ENCODE measurements at regions not wholly inside any gene's neighbourhood (a gene's known extent, or its start where the extent isn't known, plus 50 kb on each side); places are given as distances from the start of the nearest gene placed in this dataset.

DNA sequence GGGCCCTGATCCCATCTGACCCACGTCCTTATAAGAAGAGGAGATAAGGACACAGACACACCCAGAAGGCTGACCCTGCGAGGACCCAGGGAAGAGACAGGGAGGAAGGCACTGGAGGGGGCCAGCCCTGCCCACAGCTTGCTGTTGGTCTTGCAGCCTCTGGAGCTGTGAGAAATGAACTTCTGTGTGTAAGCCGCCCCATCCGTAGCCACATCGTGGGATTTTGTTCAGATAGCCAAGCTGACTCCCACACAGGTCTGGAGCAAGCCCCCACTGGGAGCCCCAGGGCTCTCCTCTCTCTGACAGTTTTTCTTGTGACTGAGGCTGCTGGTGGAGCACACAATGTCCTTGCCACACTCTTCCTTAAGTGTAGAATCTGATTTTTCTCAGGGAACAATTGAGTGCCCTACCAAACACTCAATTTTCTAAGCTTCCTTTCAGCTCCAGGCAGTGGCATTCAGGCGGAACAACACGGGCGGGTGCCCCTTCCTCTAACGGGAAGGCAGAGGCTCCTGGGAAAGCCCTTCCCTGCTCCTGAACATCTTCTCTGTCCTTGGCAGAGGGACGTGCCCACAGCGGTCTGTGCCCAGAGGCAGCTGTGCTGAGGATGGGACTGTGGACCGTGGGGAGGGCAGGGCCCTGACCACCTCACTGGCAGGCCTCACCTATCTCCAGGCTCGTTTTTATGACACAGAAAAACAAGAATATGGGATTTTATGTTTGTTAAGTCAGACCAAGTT lies 160.6 kb upstream of the SHH start:
- TF ChIP-seq POLR2A (IDR thresholded peaks at IDR 0.05; ENCODE audit: low read length) (no peak), EP300 (IDR thresholded peaks at IDR 0.05) (no peak), TP53 (CRISPR knock-in tag; IDR thresholded peaks at IDR 0.05) (no peak)
- TF ChIP-seq, protein P1, sequence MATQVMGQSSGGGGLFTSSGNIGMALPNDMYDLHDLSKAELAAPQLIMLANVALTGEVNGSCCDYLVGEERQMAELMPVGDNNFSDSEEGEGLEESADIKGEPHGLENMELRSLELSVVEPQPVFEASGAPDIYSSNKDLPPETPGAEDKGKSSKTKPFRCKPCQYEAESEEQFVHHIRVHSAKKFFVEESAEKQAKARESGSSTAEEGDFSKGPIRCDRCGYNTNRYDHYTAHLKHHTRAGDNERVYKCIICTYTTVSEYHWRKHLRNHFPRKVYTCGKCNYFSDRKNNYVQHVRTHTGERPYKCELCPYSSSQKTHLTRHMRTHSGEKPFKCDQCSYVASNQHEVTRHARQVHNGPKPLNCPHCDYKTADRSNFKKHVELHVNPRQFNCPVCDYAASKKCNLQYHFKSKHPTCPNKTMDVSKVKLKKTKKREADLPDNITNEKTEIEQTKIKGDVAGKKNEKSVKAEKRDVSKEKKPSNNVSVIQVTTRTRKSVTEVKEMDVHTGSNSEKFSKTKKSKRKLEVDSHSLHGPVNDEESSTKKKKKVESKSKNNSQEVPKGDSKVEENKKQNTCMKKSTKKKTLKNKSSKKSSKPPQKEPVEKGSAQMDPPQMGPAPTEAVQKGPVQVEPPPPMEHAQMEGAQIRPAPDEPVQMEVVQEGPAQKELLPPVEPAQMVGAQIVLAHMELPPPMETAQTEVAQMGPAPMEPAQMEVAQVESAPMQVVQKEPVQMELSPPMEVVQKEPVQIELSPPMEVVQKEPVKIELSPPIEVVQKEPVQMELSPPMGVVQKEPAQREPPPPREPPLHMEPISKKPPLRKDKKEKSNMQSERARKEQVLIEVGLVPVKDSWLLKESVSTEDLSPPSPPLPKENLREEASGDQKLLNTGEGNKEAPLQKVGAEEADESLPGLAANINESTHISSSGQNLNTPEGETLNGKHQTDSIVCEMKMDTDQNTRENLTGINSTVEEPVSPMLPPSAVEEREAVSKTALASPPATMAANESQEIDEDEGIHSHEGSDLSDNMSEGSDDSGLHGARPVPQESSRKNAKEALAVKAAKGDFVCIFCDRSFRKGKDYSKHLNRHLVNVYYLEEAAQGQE (IDR thresholded peaks at IDR 0.05): no peak
